Gastroesophageal sphincter (tissue), 4 donors: ENCODE measurements at regions not wholly inside any gene's neighbourhood (a gene's known extent, or its start where the extent isn't known, plus 50 kb on each side); places are given as distances from the start of the nearest gene placed in this dataset.

Experiments used
- ATAC-seq: fragments of 150-250 bp; one replicate; pipeline ENCODE4 v1.9.1; 2016; ENCODE audit warnings: mild to moderate bottlenecking, moderate library complexity
- H3K27ac ChIP-seq, 4 donors: fragments of 200-600 bp; sonication (generic) in 3 of 4; 1 replicate in 3 of 4; 2 replicates in 1 of 4; pipeline ENCODE4 v1.5.1; 2016 to 2019
- H3K27me3 ChIP-seq: fragments of 200-600 bp; sonication (generic); one replicate; pipeline ENCODE4 v1.5.1; 2019
- H3K36me3 ChIP-seq, 2 donors: fragments of 200-600 bp; sonication (generic); one replicate each; pipeline ENCODE4 v1.5.1; 2019; ENCODE audit warnings: control low read depth in 1 of 2
- H3K4me1 ChIP-seq, 3 donors: fragments of 200-600 bp; sonication (generic); 1 replicate in 2 of 3; 2 replicates in 1 of 3; pipeline ENCODE4 v1.5.1; 2016 to 2019; ENCODE audit warnings: control low read depth in 2 of 3
- H3K4me3 ChIP-seq, 2 donors: fragments of 200-600 bp; sonication (generic); one replicate each; pipeline ENCODE4 v1.5.1; 2019; ENCODE audit warnings: mild to moderate bottlenecking in 1 of 2, moderate library complexity in 1 of 2
- H3K9me3 ChIP-seq, 3 donors: fragments of 200-600 bp; sonication (generic); one replicate each; pipeline ENCODE4 v1.5.1; 2017 to 2019; ENCODE audit warnings: control low read depth in 2 of 3
- EP300 ChIP-seq: sonication (generic); formaldehyde crosslinking; IDR thresholded peaks from one replicate; pipeline ENCODE4 v1.6.1; 2017; ENCODE audit warnings: antibody characterized with exemption, mild to moderate bottlenecking
- POLR2A ChIP-seq, 2 donors: fragments of 450-650 bp; IDR thresholded peaks; one replicate each; pipeline ENCODE4 v1.6.1; 2017; ENCODE audit warnings: antibody characterized with exemption in 2 of 2, mild to moderate bottlenecking in 2 of 2, moderate library complexity in 1 of 2
- POLR2AphosphoS5 ChIP-seq: sonication (generic); formaldehyde crosslinking; IDR thresholded peaks from one replicate; pipeline ENCODE4 v1.6.1; 2017; ENCODE audit warnings: antibody characterized with exemption
- WGBS, 2 donors: methylation state at CpG; one replicate each; pipeline ENCODE4 v1.1.5; 2018; ENCODE audit warnings: low coverage in 1 of 2; 5-methylcytosine and 5-hydroxymethylcytosine counted together
- TF ChIP-seq, protein P1 (sequence below), 4 experiments: fragments of 200-600 bp in 2 of 4; fragments of 450-650 bp in 2 of 4; sonication (generic) in 1 of 4; IDR thresholded peaks; one replicate each; pipeline ENCODE4 v1.5.1; 2017 to 2019; ENCODE audit warnings: antibody characterized with exemption in 4 of 4, mild to moderate bottlenecking in 2 of 4, moderate library complexity in 2 of 4

DNA sequence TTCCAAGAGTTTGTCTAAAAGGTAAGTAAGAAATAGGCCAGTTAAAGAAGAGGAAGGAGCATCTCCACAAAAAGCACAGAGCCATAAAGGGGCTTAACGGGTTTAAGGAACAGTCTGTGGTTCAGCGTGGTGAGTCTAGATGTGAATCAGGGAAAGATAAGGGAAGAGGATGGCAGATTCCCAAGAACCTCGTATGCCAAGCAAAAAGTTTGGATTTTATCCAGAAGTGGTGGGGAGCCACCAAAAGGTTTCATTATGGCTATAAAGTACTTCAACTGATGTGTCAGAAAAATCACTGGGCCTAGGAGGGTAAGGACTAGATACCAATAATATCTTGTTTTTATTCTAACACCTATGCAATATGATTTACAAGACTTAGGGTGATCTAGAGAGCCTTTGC is 161.9 kb upstream of the PTER start:
- WGBS, 2 donors: 74 to 76% methylated on average over 3 of the region's 3 CpGs
- no peaks in the 10 kb centered on the region for H3K9me3 ChIP-seq
- H3K27me3 ChIP-seq: no peaks in the 10 kb centered on the region
- H3K36me3 ChIP-seq: no peaks in the 10 kb centered on the region
- no peak overlapping the region for H3K4me3 ChIP-seq
- H3K4me1 ChIP-seq: no peaks in the 10 kb centered on the region
- H3K27ac ChIP-seq: no peak overlapping the region
- TF ChIP-seq POLR2AphosphoS5: no peak
- TF ChIP-seq POLR2A (IDR thresholded peaks at IDR 0.05): no peak
- TF ChIP-seq, protein P1, sequence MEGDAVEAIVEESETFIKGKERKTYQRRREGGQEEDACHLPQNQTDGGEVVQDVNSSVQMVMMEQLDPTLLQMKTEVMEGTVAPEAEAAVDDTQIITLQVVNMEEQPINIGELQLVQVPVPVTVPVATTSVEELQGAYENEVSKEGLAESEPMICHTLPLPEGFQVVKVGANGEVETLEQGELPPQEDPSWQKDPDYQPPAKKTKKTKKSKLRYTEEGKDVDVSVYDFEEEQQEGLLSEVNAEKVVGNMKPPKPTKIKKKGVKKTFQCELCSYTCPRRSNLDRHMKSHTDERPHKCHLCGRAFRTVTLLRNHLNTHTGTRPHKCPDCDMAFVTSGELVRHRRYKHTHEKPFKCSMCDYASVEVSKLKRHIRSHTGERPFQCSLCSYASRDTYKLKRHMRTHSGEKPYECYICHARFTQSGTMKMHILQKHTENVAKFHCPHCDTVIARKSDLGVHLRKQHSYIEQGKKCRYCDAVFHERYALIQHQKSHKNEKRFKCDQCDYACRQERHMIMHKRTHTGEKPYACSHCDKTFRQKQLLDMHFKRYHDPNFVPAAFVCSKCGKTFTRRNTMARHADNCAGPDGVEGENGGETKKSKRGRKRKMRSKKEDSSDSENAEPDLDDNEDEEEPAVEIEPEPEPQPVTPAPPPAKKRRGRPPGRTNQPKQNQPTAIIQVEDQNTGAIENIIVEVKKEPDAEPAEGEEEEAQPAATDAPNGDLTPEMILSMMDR (IDR thresholded peaks at IDR 0.05): no peak
- no peak for TF ChIP-seq EP300
- no peak for ATAC-seq

DNA sequence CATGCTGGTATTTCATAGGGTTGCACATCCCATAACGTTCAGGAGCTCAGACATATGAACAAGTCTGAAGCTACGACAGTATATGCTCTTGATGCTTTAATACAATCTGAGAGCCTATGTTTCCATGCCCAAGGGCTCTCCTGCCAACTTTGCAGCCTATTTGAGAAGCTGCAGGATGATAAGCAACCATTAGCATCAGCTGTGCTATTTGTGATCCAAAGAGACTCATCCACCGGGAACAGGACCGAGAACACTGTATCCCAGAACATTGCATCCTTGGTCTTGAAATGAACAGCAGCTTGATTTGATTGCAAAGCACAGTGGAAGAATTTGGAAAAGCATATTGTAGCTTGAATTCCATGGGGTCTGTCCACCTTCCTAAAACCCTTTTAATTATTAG is 156.2 kb upstream of the PTER start:
- Histone ChIP-seq H3K4me3 (no peak overlapping the region), H3K9me3 (no peaks in the 10 kb centered on the region), H3K36me3 (no peaks in the 10 kb centered on the region), H3K27me3 (no peaks in the 10 kb centered on the region), H3K27ac (no peak overlapping the region), H3K4me1 (no peaks in the 10 kb centered on the region)
- no peak for ATAC-seq
- 67 to 83% methylated on average over 1 to 4 of the region's 4 CpGs for WGBS, 2 donors
- TF ChIP-seq, protein P1 (IDR thresholded peaks at IDR 0.05): no peak
- TF ChIP-seq EP300 (no peak), POLR2A (IDR thresholded peaks at IDR 0.05) (no peak)

DNA sequence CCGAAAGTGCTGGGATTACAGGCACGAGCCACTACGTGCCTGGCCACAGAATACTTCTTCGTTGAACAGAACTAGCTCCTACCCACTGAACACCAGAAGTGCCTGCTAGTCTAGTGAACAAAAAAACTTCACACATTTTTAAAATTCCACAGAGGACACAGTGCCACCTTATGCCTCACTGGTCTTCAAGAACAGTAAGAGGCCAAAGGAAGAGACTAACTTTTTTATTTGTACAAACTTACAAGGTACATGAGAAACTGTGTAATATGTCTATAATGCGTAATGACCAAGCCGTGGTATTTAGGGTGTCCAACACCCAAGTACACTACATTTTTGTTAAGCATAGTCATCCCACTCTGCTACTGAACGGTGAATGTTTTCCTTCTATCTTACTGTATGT is 144.4 kb upstream of the PTER start:
- WGBS, 2 donors: 88 to 94% methylated on average over 6 to 7 of the region's 7 CpGs
- no peak for ATAC-seq

DNA sequence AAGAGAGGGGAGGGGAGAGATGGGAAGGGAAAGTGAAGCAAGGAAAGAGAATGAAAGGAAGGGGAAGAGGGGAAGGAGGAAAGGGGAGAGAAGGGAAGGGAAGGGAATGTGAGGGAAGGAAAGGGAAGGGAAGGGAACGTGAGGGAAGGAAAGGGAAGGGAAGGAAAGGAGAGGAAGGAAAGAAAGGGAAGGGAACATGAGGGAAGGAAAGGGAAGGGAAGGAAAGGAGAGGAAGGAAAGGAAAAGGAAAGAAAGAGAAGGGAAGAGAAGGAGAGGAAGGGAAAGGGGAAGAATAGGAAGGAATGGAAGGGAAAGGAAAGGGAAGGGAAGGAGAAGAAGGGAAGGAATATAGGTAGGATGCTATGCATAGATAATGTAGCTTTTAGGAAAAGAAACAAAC is 139.7 kb upstream of the PTER start:
- Histone ChIP-seq H3K27me3 (no peaks in the 10 kb centered on the region), H3K9me3 (no peaks in the 10 kb centered on the region), H3K36me3 (no peaks in the 10 kb centered on the region), H3K4me1 (no peaks in the 10 kb centered on the region), H3K27ac (no peak overlapping the region), H3K4me3 (no peak overlapping the region)
- TF ChIP-seq POLR2AphosphoS5: no peak
- TF ChIP-seq EP300: no peak
- TF ChIP-seq, protein P1 (IDR thresholded peaks at IDR 0.05): no peak
- no peak for TF ChIP-seq POLR2A (IDR thresholded peaks at IDR 0.05)
- ATAC-seq: no peak
- WGBS, 2 donors: 37% methylated on average over 1 of the region's 1 CpG; no CpG with 5 or more reads in 1 of the 2 donors

More for the DNA sequence above, 144.4 kb upstream of the PTER start:
- no peaks in the 10 kb centered on the region for H3K36me3 ChIP-seq
- no peaks in the 10 kb centered on the region for H3K4me1 ChIP-seq
- H3K4me3 ChIP-seq: no peak overlapping the region
- no peak for TF ChIP-seq POLR2A (IDR thresholded peaks at IDR 0.05)
- H3K9me3 ChIP-seq: no peaks in the 10 kb centered on the region
- no peaks in the 10 kb centered on the region for H3K27me3 ChIP-seq
- H3K27ac ChIP-seq: no peak overlapping the region

DNA sequence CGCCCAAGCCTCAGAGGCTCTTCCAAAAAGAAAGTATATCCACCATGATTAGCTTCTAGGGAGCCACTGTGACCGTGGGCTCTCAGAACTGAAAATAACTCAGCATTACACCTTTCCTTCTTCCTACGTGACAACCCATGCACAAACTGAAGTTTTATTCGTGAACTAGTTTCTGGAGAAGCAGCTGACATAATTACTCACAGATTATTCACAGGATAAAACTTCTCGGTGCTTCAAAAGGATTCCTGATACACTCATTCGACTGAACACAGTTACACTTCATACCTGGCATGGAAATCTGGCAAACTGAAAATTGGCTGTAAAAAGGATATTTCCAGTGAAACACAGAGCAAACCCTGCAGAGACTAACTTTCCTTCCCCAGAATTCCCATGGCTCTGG is 139.2 kb upstream of the PTER start:
- H3K27ac ChIP-seq: no peak overlapping the region
- ATAC-seq: no peak
- no peaks in the 10 kb centered on the region for H3K4me1 ChIP-seq
- H3K36me3 ChIP-seq: no peaks in the 10 kb centered on the region
- TF ChIP-seq EP300 (no peak), POLR2A (IDR thresholded peaks at IDR 0.05) (no peak), POLR2AphosphoS5 (no peak)
- TF ChIP-seq, protein P1 (IDR thresholded peaks at IDR 0.05): no peak
- H3K4me3 ChIP-seq: no peak overlapping the region
- H3K27me3 ChIP-seq: no peaks in the 10 kb centered on the region
- whole genome bisulfite sequencing, 2 donors: 55 to 66% methylated on average over 5 to 6 of the region's 6 CpGs
- no peaks in the 10 kb centered on the region for H3K9me3 ChIP-seq

DNA sequence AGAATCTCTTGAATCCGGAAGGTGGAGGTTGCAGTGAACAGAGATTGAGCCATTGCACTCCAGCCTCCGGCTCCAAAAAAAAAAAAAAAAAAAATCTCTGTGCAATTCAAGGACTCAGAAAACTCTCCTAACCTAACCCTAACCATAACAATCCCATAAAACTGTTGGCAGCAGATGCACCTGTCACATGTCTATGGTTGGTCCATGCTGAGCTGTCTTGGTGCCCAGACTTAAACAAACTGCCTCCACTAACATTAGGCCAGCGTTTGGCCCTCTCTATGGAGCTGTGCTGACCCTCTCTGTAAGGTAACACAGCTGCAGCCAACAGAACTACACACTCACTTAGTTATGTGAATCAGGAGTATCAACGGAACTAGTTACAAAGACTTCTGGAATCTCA is 132.5 kb upstream of the PTER start:
- H3K4me3 ChIP-seq: no peak overlapping the region
- H3K36me3 ChIP-seq: no peaks in the 10 kb centered on the region
- TF ChIP-seq EP300 (no peak), POLR2A (IDR thresholded peaks at IDR 0.05) (no peak), POLR2AphosphoS5 (no peak)
- TF ChIP-seq, protein P1 (IDR thresholded peaks at IDR 0.05): no peak
- H3K27me3 ChIP-seq: no peaks in the 10 kb centered on the region
- peaks cover 0 to 8% (median 0%) of the 10 kb centered on the region in 3 donors for H3K9me3 ChIP-seq
- 47 to 52% methylated on average over 2 of the region's 4 CpGs for WGBS, 2 donors
- H3K4me1 ChIP-seq: no peaks in the 10 kb centered on the region
- no peak for ATAC-seq
- H3K27ac ChIP-seq: no peak overlapping the region
